ENCODE measurements at regions not wholly inside any gene's neighbourhood (a gene's known extent, or its start where the extent isn't known, plus 50 kb on each side); places are given as distances from the start of the nearest gene placed in this dataset.

- Mint-ChIP-seq H3K4me3 (ENCODE audit: low read depth) (no peak overlapping the region), H3K36me3 (ENCODE audit: insufficient read depth) (no peaks in the 10 kb centered on the region), H3K27ac (no peak overlapping the region)
Observed at GRCh38 chr16:82360024-82360783, 190.2 kb upstream of the MPHOSPH6 start.

GRCh38 chr16:82358606-82359221 is 188.7 kb upstream of the MPHOSPH6 start:
- H3K27me3 Mint-ChIP-seq = peaks cover 16% of the 10 kb centered on the region
- peak overlapping the region; percentile 17 for H3K4me3 Mint-ChIP-seq (ENCODE audit: low read depth)
- H3K36me3 Mint-ChIP-seq (ENCODE audit: insufficient read depth) = no peaks in the 10 kb centered on the region
- H3K27ac Mint-ChIP-seq = no peak overlapping the region
- peaks cover 8% of the 10 kb centered on the region for H3K4me1 Mint-ChIP-seq (ENCODE audit: low read depth)
- H3K9me3 Mint-ChIP-seq (ENCODE audit: low read depth) = peaks cover 8% of the 10 kb centered on the region
- no peak for DNase-seq (ENCODE audit: low spot score, unreplicated experiment)
- no peak for TF ChIP-seq CTCF (IDR thresholded peaks at IDR 0.05; ENCODE audit: unreplicated experiment)

More at GRCh38 chr16:82360024-82360783, 190.2 kb upstream of the MPHOSPH6 start:
- H3K27me3 Mint-ChIP-seq = peaks cover 16% of the 10 kb centered on the region
- no peak for TF ChIP-seq CTCF (IDR thresholded peaks at IDR 0.05; ENCODE audit: unreplicated experiment)
- peaks cover 10% of the 10 kb centered on the region for H3K4me1 Mint-ChIP-seq (ENCODE audit: low read depth)
- H3K9me3 Mint-ChIP-seq (ENCODE audit: low read depth) = peaks cover 4% of the 10 kb centered on the region
- DNase-seq (ENCODE audit: low spot score, unreplicated experiment) = no peak

- DNase-seq (ENCODE audit: low spot score, unreplicated experiment) = no peak
- TF ChIP-seq CTCF (IDR thresholded peaks at IDR 0.05; ENCODE audit: unreplicated experiment) = no peak
- no peak overlapping the region for H3K27ac Mint-ChIP-seq
- H3K36me3 Mint-ChIP-seq (ENCODE audit: insufficient read depth) = no peaks in the 10 kb centered on the region
- peaks cover 8% of the 10 kb centered on the region for H3K4me1 Mint-ChIP-seq (ENCODE audit: low read depth)
- peak overlapping the region; percentile 17 for H3K4me3 Mint-ChIP-seq (ENCODE audit: low read depth)
- H3K27me3 Mint-ChIP-seq = peaks cover 16% of the 10 kb centered on the region
- H3K9me3 Mint-ChIP-seq (ENCODE audit: low read depth) = peaks cover 9% of the 10 kb centered on the region
Observed at GRCh38 chr16:82358161-82358560, 188.1 kb upstream of the MPHOSPH6 start.

- TF ChIP-seq CTCF (IDR thresholded peaks at IDR 0.05; ENCODE audit: unreplicated experiment) = no peak
- DNase-seq (ENCODE audit: low spot score, unreplicated experiment) = no peak
- Mint-ChIP-seq H3K9me3 (ENCODE audit: low read depth) (peaks cover 9% of the 10 kb centered on the region), H3K27ac (no peak overlapping the region), H3K4me1 (ENCODE audit: low read depth) (peaks cover 8% of the 10 kb centered on the region), H3K36me3 (ENCODE audit: insufficient read depth) (no peaks in the 10 kb centered on the region), H3K4me3 (ENCODE audit: low read depth) (no peak overlapping the region), H3K27me3 (peaks cover 12% of the 10 kb centered on the region)
Observed at GRCh38 chr16:82357237-82357636, 187.2 kb upstream of the MPHOSPH6 start.

- TF ChIP-seq CTCF (IDR thresholded peaks at IDR 0.05; ENCODE audit: unreplicated experiment) = no peak
- H3K27ac Mint-ChIP-seq = no peak overlapping the region
- H3K36me3 Mint-ChIP-seq (ENCODE audit: insufficient read depth) = no peaks in the 10 kb centered on the region
- no peak overlapping the region for H3K4me3 Mint-ChIP-seq (ENCODE audit: low read depth)
- no peaks in the 10 kb centered on the region for H3K4me1 Mint-ChIP-seq (ENCODE audit: low read depth)
- no peak for DNase-seq (ENCODE audit: low spot score, unreplicated experiment)
- H3K9me3 Mint-ChIP-seq (ENCODE audit: low read depth) = peaks cover 5% of the 10 kb centered on the region
- H3K27me3 Mint-ChIP-seq = peaks cover 4% of the 10 kb centered on the region
Observed at GRCh38 chr16:82350560-82350959, 180.5 kb upstream of the MPHOSPH6 start.

All from progenitor cell of endocrine pancreas (in vitro differentiated cells).